MCF 10A (cell line): ENCODE measurements at regions not wholly inside any gene's neighbourhood (a gene's known extent, or its start where the extent isn't known, plus 50 kb on each side); places are given as distances from the start of the nearest gene placed in this dataset.

Source experiments
- BruUV-seq: library from RNA; stranded (reverse); fragments of 400-500 nt; replicated peaks from 2 replicates; lab custom pipeline; 2021; lab: Mats Ljungman, UMichigan
- CTCF ChIA-PET: fragments of 300-600 bp; sonication (Branson Sonifier 250); formaldehyde crosslinking; extraction: SDS; loops from one replicate; lab custom pipeline; 2021; ENCODE audit warnings: antibody characterized with exemption, inconsistent platforms; lab: Yijun Ruan, JAX
- POLR2A ChIA-PET: fragments of 300-600, 350-650 bp; sonication (Branson Sonifier 250); formaldehyde crosslinking; extraction: SDS; loops from one replicate; lab custom pipeline; 2020; ENCODE audit warnings: antibody characterized with exemption, inconsistent platforms; lab: Yijun Ruan, JAX
- DNase-seq: peaks from one replicate; pipeline ENCODE4 v3.0.0-alpha.2; 2018; ENCODE audit not compliant: unreplicated experiment
- H3K27ac Mint-ChIP-seq: one replicate; pipeline ENCODE4 v1.8.0; 2022; ENCODE audit warnings: mild to moderate bottlenecking, low read depth, mixed read lengths; ENCODE audit not compliant: unreplicated experiment
- H3K27me3 Mint-ChIP-seq: one replicate; pipeline ENCODE4 v1.8.0; 2022; ENCODE audit warnings: mixed read lengths; ENCODE audit not compliant: insufficient read depth, unreplicated experiment
- H3K36me3 Mint-ChIP-seq: one replicate; pipeline ENCODE4 v1.8.0; 2022; ENCODE audit warnings: mild to moderate bottlenecking, moderate library complexity, mixed read lengths; ENCODE audit not compliant: insufficient read depth, unreplicated experiment
- H3K4me1 Mint-ChIP-seq: one replicate; pipeline ENCODE4 v1.8.0; 2022; ENCODE audit warnings: mixed read lengths; ENCODE audit not compliant: insufficient read depth, unreplicated experiment
- H3K4me3 Mint-ChIP-seq: one replicate; pipeline ENCODE4 v1.8.0; 2022; ENCODE audit warnings: mild to moderate bottlenecking, moderate library complexity, mixed read lengths; ENCODE audit not compliant: unreplicated experiment
- H3K9me3 Mint-ChIP-seq: one replicate; pipeline ENCODE4 v1.8.0; 2022; ENCODE audit warnings: mixed read lengths; ENCODE audit not compliant: unreplicated experiment
- CTCF ChIP-seq: fragments of 200-600 bp; IDR thresholded peaks from one replicate; pipeline ENCODE4 v1.8.0; 2022; ENCODE audit warnings: antibody characterized with exemption, mild to moderate bottlenecking; ENCODE audit not compliant: unreplicated experiment
- intact Hi-C: fragments of 100-400 bp; cut with micrococcal nuclease; formaldehyde crosslinking; loops from 2 replicates; pipeline ENCODE4 v1.14.1; 2022

GRCh38 chr13:79225487-79226232 lies 180.4 kb downstream of the RBM26 start:
- H3K4me3 Mint-ChIP-seq, result no peak overlapping the region
- CTCF ChIA-PET, result interaction anchor here (0.5 to 0.8 kb wide), 3 partner anchors 146 to 1088 kb away, joined by 3 to 4 read pairs (median 3); no protein-coding TSS in a partner anchor
- peaks cover 8% of the 10 kb centered on the region for H3K4me1 Mint-ChIP-seq
- no peaks in the 10 kb centered on the region for H3K36me3 Mint-ChIP-seq
- POLR2A ChIA-PET, result interaction anchor here (0.7 kb wide), 1 partner anchor 1194 kb away, joined by 3 read pairs; no protein-coding TSS in a partner anchor
- no peaks in the 10 kb centered on the region for H3K9me3 Mint-ChIP-seq
- peak; percentile 11 for DNase-seq
- H3K27me3 Mint-ChIP-seq, result no peaks in the 10 kb centered on the region
- no peak overlapping the region for H3K27ac Mint-ChIP-seq
- no peak for TF ChIP-seq CTCF
- intact Hi-C loops, result no loop called here
- no TSS peak for BruUV-seq

GRCh38 chr13:79222427-79223205 lies 183.4 kb downstream of the RBM26 start:
- Mint-ChIP-seq H3K27ac (no peak overlapping the region), H3K4me3 (no peak overlapping the region), H3K27me3 (peaks cover 12% of the 10 kb centered on the region), H3K36me3 (no peaks in the 10 kb centered on the region), H3K4me1 (peaks cover 8% of the 10 kb centered on the region), H3K9me3 (no peaks in the 10 kb centered on the region)
- CTCF ChIA-PET, result no interaction called here
- POLR2A ChIA-PET, result no interaction called here
- no peak for DNase-seq
- TF ChIP-seq CTCF, result no peak
- BruUV-seq, result no TSS peak
- intact Hi-C loops, result no loop called here

- TF ChIP-seq CTCF, result no peak
- intact Hi-C loops, result no loop called here
- POLR2A ChIA-PET, result no interaction called here
- no peaks in the 10 kb centered on the region for H3K9me3 Mint-ChIP-seq
- BruUV-seq, result no TSS peak
- no peaks in the 10 kb centered on the region for H3K36me3 Mint-ChIP-seq
- DNase-seq, result no peak
- no peaks in the 10 kb centered on the region for H3K4me1 Mint-ChIP-seq
- no peak overlapping the region for H3K27ac Mint-ChIP-seq
- H3K4me3 Mint-ChIP-seq, result no peak overlapping the region
- CTCF ChIA-PET, result no interaction called here
- H3K27me3 Mint-ChIP-seq, result peaks cover 13% of the 10 kb centered on the region
Measured at GRCh38 chr13:79212064-79212619, 193.9 kb downstream of the RBM26 start.

GRCh38 chr13:79211377-79211776 lies 194.7 kb downstream of the RBM26 start:
- CTCF ChIA-PET, result interaction anchor here (0.9 kb wide), 1 partner anchor 117 kb away, joined by 3 read pairs; no protein-coding TSS in a partner anchor
- Mint-ChIP-seq H3K27ac (no peak overlapping the region), H3K4me3 (no peak overlapping the region), H3K27me3 (peaks cover 5% of the 10 kb centered on the region), H3K9me3 (no peaks in the 10 kb centered on the region), H3K36me3 (no peaks in the 10 kb centered on the region), H3K4me1 (no peaks in the 10 kb centered on the region)
- no peak for TF ChIP-seq CTCF
- intact Hi-C loops, result no loop called here
- DNase-seq, result no peak
- BruUV-seq, result no TSS peak
- POLR2A ChIA-PET, result no interaction called here
